ENCODE measurements at regions not wholly inside any gene's neighbourhood (a gene's known extent, or its start where the extent isn't known, plus 50 kb on each side); places are given as distances from the start of the nearest gene placed in this dataset.

- H3K27me3 Mint-ChIP-seq (ENCODE audit: low read depth, poor library complexity): peaks cover 9% of the 10 kb centered on the region
- DNase-seq: no peak
- H3K27ac Mint-ChIP-seq: no peak overlapping the region
- H3K4me3 Mint-ChIP-seq: no peak overlapping the region
- no peaks in the 10 kb centered on the region for H3K4me1 Mint-ChIP-seq
- TF ChIP-seq CTCF (IDR thresholded peaks at IDR 0.05): no peak
- H3K9me3 Mint-ChIP-seq: peaks cover 7% of the 10 kb centered on the region
- no peaks in the 10 kb centered on the region for H3K36me3 Mint-ChIP-seq (ENCODE audit: low read depth)
Measured at GRCh38 chr1:87263785-87264184, 64.9 kb upstream of the LMO4 start.

- Mint-ChIP-seq H3K4me3 (no peak overlapping the region), H3K4me1 (no peaks in the 10 kb centered on the region), H3K27me3 (ENCODE audit: low read depth, poor library complexity) (peaks cover 9% of the 10 kb centered on the region), H3K9me3 (no peaks in the 10 kb centered on the region), H3K36me3 (ENCODE audit: low read depth) (no peaks in the 10 kb centered on the region), H3K27ac (no peak overlapping the region)
- no peak for TF ChIP-seq CTCF (IDR thresholded peaks at IDR 0.05)
- no peak for DNase-seq
Measured at GRCh38 chr1:87264976-87265375, 63.7 kb upstream of the LMO4 start.

- H3K9me3 Mint-ChIP-seq: no peaks in the 10 kb centered on the region
- no peak for DNase-seq
- H3K27ac Mint-ChIP-seq: no peak overlapping the region
- H3K36me3 Mint-ChIP-seq (ENCODE audit: low read depth): no peaks in the 10 kb centered on the region
- no peak overlapping the region for H3K4me3 Mint-ChIP-seq
- no peak for TF ChIP-seq CTCF (IDR thresholded peaks at IDR 0.05)
- no peaks in the 10 kb centered on the region for H3K4me1 Mint-ChIP-seq
- H3K27me3 Mint-ChIP-seq (ENCODE audit: low read depth, poor library complexity): peaks cover 9% of the 10 kb centered on the region
Measured at GRCh38 chr1:87265786-87266185, 62.9 kb upstream of the LMO4 start.

- Mint-ChIP-seq H3K4me3 (no peak overlapping the region), H3K27ac (no peak overlapping the region), H3K9me3 (no peaks in the 10 kb centered on the region), H3K36me3 (ENCODE audit: low read depth) (no peaks in the 10 kb centered on the region), H3K27me3 (ENCODE audit: low read depth, poor library complexity) (peaks cover 9% of the 10 kb centered on the region), H3K4me1 (no peaks in the 10 kb centered on the region)
- no peak for TF ChIP-seq CTCF (IDR thresholded peaks at IDR 0.05)
- no peak for DNase-seq
Measured at GRCh38 chr1:87268111-87268510, 60.6 kb upstream of the LMO4 start.

GRCh38 chr1:87269921-87270320 is 58.8 kb upstream of the LMO4 start:
- Mint-ChIP-seq H3K4me3 (no peak overlapping the region), H3K27ac (no peak overlapping the region), H3K36me3 (ENCODE audit: low read depth) (no peaks in the 10 kb centered on the region), H3K4me1 (peaks cover 17% of the 10 kb centered on the region), H3K27me3 (ENCODE audit: low read depth, poor library complexity) (peaks cover 9% of the 10 kb centered on the region), H3K9me3 (no peaks in the 10 kb centered on the region)
- TF ChIP-seq CTCF (IDR thresholded peaks at IDR 0.05): no peak
- DNase-seq: no peak

GRCh38 chr1:87273291-87273690 is 55.4 kb upstream of the LMO4 start:
- Mint-ChIP-seq H3K4me3 (no peak overlapping the region), H3K27me3 (ENCODE audit: low read depth, poor library complexity) (peaks cover under 1% of the 10 kb centered on the region), H3K4me1 (peaks cover 26% of the 10 kb centered on the region), H3K27ac (no peak overlapping the region), H3K9me3 (no peaks in the 10 kb centered on the region), H3K36me3 (ENCODE audit: low read depth) (no peaks in the 10 kb centered on the region)
- no peak for DNase-seq
- TF ChIP-seq CTCF (IDR thresholded peaks at IDR 0.05): no peak
